GM19438 (cell line): ENCODE measurements at regions not wholly inside any gene's neighbourhood (a gene's known extent, or its start where the extent isn't known, plus 50 kb on each side); places are given as distances from the start of the nearest gene placed in this dataset.
"Not testable (repeated sequence)": the region's sequence is repeated elsewhere in the genome, so short reads cannot be mapped to it uniquely, and the experiment has no call there.

Experiments
- ATAC-seq: cut with Tn5 transposase; IDR thresholded peaks from one replicate; pipeline ENCODE4 v1.9.1; 2021; ENCODE audit warnings: low read depth; ENCODE audit not compliant: unreplicated experiment

DNA sequence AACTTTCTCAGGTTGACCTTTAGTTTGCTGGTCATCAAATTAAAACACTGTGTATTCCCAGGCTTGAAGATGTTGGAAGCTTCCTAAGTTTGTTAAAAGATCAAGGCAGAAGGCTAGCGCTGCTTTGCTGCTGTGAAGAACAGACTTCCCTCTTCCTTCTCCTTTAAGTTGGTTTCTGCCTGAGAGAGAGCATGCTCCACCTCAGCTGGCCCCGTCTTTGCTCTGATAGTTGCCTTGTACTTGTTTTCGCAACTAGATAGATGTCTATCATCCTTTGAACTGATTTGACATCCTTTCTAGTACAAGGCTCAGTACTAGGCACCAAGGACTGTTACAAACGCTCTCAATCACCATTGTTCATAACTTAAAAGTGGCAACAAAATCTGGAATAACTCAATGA, 177.8 kb upstream of the MKLN1 start:
- ATAC-seq: no peak

DNA sequence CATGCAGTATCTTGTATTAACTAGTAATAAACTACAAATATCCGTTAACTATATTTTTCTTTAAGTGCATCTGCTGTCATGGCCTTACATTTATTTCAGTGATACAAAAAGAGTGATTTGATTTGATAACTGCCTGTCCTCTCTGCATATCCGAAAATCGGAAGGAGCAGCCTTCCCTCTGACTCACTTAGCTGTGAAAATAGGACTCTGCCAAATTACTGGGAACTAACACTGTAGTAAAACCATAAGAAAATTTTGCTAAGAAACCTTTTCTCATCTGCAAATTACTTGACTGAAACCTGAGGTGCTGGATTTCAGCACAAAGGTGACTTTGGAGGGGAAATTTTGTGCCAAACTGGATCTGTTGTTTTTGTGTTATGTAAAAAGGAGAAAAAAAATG, 176.6 kb upstream of the MKLN1 start:
- no peak for ATAC-seq

DNA sequence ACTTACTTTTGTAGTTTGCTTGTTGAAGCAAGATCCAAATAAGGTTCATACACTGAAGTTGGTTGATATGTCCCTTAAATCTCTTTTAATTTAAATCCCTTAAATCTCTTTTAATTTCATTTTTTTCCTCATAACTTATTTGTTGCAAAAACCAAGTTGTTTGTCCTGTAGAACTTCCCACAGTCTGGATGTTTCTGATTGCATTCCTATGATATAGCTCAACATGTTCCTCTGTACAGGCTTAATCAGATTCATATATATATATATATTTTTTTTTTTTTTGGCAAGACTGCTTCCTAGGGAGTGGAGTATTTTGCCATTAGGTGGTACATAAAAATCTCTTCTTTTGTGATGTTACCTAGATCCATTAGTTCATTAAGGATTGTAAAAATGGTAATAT, 174.9 kb upstream of the MKLN1 start:
- no peak for ATAC-seq

DNA sequence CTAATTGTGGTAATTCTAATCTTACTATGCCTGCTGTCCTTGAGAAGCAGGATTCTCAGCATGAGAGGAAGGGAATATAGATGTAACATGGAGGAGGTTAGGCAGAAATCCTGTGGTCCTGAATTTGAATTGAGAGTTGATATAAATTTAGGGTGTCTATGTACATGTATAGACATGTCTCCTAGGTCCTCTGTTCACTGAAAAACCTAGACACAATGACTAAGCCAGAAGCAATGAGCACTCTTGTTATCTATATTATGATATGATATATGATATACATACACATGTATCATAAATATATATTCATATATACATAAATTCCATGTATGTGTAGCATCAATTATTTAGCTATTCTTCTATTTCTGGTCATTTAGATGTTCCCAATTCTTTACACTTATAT, 173.3 kb upstream of the MKLN1 start:
- ATAC-seq: no peak

DNA sequence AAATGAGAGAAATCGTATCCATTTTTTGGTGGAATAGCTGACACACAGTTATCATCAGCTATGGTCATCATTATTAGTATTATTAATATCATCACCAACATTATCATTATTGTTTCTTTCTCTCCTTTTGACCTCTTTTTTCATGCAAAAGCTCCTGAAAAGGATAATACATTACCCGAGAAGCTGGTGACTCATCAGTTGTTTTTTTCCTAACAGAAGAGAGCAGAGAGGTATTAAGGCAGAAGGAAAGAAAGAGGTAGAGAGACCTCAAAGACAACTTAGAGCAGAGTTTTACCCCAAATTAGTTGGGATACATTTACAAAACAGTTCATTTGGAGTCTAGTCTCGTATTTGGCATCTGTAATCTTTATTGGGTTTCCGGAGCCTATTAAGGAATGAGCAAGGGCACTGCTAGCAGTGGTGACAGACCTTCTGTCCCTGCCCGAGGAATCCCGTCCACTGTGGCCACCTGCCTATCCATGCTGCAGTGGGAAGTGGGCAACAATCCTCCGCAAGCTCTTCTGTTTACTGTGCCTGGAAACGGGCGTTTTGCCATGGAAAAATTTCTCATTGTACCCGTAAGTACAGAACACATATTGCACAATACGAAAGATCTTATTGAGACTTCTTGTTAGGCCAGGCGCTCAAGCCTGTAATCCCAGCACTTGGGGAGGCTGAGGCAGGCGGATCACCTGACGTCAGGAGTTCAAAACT, 170.0 kb upstream of the MKLN1 start:
- ATAC-seq: no peak

DNA sequence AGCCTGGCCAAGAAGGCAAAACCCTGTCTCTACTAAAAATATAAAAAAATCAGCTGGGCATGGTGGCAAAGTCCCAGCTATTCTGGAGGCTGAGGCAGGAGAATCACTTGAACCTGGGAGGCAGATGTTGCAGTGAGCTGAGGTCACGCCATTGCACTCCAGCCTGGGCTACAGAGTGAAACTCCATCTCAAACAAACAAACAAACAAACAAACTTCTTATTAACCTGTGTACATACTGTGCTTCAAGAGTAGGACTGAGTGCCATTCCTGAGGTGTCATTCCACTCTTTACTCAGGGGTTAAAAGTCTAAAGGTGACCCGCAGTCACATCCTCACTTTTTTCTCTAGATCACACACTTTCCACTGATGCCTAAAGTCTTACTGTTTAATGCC, 169.4 kb upstream of the MKLN1 start:
- ATAC-seq: not testable (repeated sequence)

DNA sequence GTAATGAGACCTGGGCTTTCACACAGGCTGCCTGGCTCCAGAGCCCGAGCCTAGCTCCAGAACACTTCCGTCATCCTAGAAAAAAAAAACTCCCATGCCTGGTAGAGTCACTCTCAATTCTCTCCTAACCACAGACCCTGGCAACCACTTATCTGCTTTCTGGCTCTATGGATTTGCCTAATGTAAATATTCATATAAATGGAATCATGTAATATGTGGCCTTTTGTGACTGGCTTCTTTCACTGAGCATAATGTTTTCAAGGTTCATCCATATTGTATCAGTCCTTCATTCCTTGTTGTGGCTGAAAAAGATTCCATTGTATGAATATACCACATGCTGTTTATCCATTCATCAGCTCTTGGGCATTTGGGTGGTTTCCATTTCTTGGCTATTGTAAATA, 167.7 kb upstream of the MKLN1 start:
- ATAC-seq: no peak

DNA sequence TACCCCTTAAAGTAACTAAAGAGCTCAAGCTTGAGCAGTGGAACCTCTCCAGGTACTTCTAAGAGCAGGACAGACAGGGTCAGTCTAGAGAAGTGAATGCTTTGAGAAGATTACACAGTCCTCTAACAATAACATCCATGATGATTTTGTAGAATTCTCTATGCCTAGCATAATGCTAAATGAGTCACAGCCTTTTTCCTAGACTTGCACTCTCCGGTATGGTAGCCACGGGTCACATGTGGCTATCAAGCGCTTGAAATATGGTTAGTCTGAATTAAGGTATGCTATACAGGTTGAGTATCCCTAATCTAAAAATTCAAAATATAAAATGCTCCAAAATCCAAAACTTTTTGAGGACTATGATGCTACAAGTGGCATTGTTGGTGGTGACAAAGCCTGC, 166.6 kb upstream of the MKLN1 start:
- ATAC-seq: no peak

DNA sequence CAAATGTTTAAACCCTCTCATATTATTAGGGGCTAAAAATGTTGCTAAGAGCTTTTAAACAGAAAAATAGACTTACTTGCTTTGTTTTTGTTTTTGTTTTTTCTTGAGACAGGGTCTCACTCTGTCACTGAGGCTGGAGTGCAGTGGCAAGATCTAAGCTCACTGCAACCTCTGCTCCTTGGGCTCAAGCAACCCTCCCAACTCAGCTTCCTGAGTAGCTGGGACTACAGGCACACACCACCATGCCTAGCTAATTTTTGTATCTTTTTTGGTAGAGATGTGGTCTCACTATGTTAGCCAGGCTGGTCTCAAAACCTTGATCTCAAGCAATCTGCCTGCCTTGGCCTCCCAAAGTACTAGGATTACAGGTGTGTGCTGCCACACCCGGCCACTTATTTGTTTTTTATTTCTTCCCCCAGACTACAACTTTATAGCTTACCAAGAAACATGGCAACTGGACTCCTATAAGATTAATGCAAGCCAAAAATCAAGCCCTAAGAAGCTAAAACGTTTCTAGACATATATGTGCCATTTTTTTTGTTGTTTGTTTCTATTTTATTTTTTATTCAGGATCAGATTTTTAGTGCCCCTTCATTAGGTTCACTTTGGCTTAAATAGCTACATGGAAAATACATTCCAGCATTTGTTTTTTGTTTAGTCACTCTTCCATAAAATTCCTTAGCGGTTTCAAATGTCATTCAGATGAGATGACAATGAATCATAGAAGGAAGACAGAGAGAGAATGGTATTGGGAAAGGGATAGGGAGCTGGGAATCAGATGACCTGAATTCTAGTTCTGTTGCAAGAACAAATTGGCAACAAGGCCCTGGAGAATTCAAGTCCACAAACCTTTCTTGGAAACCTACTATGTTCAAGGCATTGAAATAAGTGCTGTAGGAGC, 163.4 kb upstream of the MKLN1 start:
- ATAC-seq: no peak

DNA sequence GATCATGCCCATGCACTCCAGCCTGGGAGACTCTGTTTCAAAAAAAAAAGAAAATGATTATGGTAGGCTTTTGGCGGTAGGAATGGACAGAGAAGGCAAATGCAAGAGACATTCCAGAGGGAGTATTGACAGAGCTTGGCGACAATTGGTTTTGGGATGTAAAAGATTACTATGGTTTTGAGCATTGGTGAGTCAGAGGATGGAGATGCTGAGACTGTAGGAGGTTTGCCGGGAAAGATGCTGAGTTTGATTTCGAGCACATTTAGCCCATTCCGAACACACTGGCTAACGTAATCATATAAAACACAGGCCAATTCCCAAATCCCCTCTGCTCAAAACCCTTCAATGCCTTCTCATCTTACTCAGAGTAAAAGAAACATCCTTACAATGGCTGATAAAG, 161.6 kb upstream of the MKLN1 start:
- no peak for ATAC-seq

DNA sequence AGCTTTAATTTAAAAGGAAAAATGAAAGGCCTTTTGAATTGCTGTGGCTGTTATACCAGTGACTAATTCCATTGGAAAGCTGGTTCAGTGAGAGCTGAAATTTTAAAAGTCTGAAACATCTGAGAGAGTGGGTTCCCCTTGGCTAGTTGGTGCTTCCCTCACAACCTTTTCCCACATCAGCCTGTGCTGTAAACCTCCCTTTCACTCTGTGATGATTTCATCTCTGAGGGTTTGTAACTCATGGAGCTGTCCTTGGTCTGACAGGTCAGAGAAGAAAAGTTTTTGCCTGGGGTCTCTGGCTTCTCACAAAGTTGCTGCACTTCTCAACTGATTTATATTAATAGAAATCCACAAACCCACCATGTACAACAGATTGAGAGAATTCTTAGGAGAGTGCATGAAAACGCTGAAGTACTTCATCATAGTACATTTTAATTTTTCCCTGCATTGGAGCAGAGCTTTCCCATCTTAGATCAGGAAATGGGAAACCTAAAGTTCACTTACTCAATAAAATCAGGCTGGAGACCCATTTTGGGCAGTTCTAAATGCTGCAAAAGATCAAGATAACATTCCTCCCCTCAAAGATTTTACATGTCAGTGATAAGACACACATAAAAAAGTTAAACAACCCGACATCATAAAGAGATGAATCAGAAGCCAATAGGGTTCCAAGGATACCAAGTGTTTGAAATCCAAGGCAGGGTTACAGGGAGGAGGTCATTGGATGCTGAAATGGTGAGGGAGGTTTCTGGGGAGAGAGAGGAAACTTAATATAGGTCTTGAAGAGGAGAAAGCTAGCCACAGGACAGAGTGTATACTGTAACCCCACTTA, 157.0 kb upstream of the MKLN1 start:
- no peak for ATAC-seq

DNA sequence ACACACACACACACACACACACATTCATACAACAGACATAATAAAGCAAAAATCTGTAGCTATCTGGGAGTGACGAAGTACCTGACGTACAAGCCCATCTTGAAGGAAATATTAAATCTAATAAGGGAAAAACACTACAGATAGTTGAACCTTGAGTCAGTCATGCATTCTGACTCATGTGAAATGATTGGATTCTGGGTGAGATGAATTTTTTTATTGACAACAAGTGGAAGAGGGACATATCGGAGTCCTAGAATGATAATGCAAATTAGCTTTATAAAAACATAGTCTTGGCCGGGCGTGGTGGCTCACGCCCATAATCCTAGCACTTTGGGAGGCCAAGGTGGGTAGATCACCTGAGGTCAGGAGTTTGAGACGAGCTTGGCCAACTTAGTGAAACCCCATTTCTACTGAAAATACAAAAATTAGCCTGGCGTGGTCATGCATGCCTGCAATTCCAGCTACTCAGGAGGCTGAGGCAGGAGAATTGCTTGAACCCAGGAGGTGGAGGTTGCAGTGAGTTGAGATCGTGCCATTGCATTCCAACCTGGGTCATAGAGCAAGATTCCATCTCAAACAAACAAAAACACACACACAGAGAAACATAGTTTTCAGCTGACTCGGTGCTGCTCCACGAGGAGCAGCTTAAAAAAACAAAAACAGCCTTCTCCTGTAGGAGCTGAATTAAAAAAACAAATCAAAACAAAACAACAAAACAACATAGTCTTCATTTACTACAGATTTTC, 154.4 kb upstream of the MKLN1 start:
- ATAC-seq: no peak

DNA sequence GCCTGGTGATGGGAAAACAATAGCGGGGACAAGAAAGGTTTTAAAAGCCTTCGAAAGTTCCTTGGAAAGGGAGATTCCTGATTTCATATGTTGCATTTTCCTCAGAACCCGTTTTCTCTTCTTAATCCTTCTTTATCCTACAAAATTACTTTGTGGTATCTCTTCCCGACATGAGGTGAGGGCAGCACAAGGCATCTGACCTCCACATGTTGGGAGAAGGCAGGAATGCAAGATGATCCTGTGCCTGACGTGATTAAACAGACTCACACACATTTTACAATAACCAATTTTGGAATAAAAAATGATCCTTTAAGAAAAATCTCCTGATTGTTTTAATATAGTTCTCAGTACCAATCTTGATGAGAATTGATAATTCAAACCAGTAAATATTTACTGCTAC, 153.3 kb upstream of the MKLN1 start:
- no peak for ATAC-seq

DNA sequence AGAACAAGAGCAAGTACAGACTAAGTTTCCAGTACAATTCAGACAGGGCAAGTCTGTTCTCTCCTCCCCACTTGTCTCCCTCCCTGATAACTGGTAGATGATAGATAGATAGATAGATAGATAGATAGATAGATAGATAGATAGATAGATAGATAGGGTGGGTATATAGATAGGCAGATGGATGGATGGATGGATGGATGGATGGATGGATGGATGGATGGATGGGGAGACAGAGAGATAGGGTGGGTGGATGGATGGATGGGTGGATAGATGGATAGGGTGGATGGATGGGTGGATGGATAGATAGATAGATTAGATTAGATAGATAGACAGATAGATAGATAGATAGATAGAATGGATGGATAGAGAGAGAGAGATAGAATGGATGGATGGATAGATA, 152.8 kb upstream of the MKLN1 start:
- no peak for ATAC-seq

DNA sequence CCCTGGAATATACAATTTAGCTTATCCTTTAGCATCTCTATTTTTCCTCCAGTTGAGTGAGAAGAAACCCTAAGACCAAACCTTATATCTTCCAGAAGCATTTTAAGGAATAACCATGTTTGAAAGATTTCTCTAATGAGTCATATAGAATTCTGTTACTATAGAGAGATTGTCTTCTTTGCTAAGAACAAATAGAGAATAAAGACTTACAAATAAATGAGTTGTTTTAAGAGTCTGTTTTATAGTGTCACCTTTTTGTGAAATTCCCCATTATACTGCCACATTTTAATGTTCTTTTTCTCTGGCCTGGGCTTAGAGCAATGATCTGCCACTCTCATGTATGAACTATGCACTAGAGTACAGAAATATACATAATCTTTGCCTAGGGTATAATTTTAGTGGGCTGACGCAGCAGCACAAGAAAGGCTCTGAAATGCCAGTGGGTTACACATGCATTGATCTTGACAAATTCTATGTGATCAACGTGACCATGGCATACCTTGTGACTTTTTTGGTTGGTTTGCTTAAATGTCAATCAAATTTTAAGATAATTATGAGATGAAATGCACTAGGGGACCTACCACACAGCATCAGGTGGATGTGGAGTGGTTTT, 145.1 kb upstream of the MKLN1 start:
- no peak for ATAC-seq

DNA sequence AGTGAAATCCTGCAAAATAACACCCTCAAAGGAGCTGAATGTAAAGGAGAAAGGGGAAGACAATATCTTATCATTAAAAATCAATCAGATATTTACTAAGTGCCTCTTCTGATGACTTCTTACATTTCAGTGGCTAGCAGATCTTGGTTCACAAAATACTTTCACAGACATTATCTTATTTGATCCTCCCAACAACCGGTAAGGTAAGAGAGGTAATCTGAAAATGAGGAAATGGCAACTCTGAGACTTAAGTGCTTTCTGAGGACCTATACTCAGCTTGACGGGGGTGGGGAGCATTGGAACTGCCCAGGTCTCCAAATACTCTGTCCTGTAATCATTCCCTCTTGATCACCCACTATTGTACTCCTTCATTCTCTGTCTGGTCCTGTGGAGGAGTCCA, 144.6 kb upstream of the MKLN1 start:
- ATAC-seq: no peak

DNA sequence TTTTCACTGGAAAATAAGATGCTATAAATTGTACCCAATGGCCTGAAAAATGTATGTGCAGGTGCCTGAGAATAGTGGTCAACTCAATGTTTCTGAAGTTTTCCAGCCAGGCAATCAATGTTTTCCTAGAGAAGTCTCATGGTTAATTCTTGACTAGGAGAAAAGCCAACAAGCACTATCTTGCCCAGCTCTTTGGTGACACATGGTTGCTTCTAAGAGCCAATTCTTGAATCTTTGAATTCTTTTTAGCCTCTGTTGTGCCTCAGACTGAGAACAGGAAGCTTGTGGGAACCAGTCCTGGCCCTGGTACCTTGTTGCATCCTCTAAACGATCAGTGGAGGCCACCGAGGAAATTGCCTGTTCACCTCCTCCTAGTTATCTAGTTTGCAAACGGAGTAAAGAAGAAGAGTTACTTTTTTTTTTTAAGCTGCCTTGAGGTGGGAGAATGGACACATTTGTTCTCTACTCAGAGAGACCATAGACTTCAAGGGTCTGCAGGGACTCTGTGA, 144.0 kb upstream of the MKLN1 start:
- ATAC-seq: no peak

DNA sequence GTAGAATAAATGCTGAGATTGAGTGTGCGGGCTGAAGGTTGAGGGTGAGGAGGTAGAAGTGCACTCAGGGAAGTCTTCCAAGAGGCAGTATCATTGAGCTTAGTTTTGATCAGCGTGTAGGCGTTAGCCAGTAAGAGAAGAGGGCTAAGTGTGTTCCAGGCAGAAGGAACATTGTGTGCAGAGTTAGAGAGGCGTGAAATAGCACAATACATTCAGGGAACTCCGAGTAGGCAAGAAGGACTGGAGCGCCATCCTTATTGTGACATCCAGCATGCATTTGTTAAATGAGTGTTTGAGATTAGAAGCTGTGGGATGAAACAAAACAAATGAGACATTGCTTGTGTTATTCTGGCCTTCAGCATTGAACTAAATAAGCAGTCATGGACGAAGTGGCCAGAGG, 140.9 kb upstream of the MKLN1 start:
- no peak for ATAC-seq

DNA sequence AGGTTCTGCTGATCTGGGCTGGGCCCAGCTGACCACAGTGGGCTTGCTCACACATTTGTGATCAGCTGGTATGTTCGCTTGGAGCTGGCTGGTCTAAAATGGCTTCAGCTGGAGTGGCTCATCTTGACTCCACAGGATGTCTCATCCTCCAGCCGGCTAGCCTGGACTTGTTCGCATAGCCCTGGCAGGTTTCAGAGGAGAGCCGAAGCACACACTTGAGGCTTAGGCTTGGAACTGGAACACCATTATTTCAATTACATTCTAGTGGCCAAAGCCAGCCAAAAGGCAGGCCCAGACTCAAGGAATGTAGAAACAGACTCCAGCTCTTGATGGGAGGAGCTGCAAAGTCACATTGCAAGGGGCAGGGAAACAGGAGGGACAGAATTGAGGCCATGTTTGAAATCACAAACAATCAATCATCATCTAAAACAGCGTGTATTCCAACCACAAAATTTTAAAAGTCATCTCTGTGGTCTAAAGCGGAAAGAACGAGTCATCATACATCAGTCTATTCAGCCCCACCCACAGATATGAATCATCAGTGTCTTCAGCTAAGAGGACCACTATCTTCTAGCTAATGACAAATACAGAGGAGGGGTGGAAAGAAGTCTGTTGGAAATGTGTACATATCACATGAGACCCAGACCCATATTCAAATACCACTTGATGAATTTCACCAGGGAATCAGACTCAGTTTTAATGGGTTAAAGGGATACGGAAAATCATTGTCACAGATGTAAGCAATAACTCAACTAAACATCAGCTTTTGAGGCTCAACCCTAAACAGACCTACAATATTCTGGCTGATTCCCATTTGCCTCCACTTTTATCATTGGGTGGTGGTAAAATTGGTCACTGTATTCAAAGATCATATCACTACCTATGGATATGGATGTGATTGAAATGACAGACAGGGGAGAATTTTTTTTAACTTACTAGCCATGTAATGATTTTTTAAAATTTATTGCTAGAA, 139.0 kb upstream of the MKLN1 start:
- ATAC-seq: no peak
